Fibroblast of pulmonary artery (primary cell): ENCODE measurements at regions not wholly inside any gene's neighbourhood (a gene's known extent, or its start where the extent isn't known, plus 50 kb on each side); places are given as distances from the start of the nearest gene placed in this dataset.
A peak's percentile ranks its signal among the peaks of the same experiment; 100 is the strongest.
"Not testable (repeated sequence)": the region's sequence is repeated elsewhere in the genome, so short reads cannot be mapped to it uniquely, and the experiment has no call there.

Source experiments
- DNase-seq: peaks from one replicate; pipeline ENCODE4 v3.0.0-alpha.2; 2010; ENCODE audit warnings: low read depth
- H3K4me3 ChIP-seq: replicated peaks from 2 replicates; pipeline ENCODE4 v1.5.1; 2011; ENCODE audit warnings: low read depth, mild to moderate bottlenecking, control low read depth, low read length, moderate library complexity
- TF ChIP-seq, protein P1 (sequence below): IDR thresholded peaks from 2 replicates; pipeline ENCODE4 v1.5.1; 2011; ENCODE audit warnings: mild to moderate bottlenecking, control low read depth, low read length, inconsistent platforms; ENCODE audit errors: missing control alignments

DNA sequence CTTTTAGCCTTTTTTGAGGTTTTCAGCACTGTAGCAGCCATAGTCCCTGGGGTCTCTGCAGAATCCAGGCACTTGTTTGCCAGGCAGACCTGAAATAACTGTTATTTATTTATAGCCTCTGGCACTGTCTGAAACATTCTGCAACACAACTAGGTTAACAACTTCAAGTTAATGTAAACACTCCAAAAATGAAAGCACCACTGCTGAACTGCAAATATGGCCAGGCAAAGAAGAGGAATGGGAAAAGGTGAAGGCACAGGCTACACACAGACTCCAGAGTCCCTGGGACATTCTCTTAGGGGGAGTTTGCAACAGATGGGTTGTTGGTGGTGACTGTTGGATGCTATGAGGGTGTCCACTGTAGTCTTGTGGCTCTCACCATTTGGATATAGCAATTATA, 369.0 kb downstream of the MAT2B start:
- DNase-seq, result no peak
- no peak overlapping the region for H3K4me3 ChIP-seq
- TF ChIP-seq, protein P1, sequence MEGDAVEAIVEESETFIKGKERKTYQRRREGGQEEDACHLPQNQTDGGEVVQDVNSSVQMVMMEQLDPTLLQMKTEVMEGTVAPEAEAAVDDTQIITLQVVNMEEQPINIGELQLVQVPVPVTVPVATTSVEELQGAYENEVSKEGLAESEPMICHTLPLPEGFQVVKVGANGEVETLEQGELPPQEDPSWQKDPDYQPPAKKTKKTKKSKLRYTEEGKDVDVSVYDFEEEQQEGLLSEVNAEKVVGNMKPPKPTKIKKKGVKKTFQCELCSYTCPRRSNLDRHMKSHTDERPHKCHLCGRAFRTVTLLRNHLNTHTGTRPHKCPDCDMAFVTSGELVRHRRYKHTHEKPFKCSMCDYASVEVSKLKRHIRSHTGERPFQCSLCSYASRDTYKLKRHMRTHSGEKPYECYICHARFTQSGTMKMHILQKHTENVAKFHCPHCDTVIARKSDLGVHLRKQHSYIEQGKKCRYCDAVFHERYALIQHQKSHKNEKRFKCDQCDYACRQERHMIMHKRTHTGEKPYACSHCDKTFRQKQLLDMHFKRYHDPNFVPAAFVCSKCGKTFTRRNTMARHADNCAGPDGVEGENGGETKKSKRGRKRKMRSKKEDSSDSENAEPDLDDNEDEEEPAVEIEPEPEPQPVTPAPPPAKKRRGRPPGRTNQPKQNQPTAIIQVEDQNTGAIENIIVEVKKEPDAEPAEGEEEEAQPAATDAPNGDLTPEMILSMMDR, result no peak

GRCh38 chr5:163874912-163875311, 369.5 kb downstream of the MAT2B start:
- peak; percentile 36 for DNase-seq
- H3K4me3 ChIP-seq, result not testable (repeated sequence)

- no peak overlapping the region for H3K4me3 ChIP-seq
- no peak for DNase-seq
- TF ChIP-seq, protein P1, result no peak
These were observed 372.4 kb downstream of the MAT2B start for GRCh38 chr5:163877865-163878264.

GRCh38 chr5:163878490-163878889, 373.1 kb downstream of the MAT2B start:
- DNase-seq, result no peak
- H3K4me3 ChIP-seq, result no peak overlapping the region
- TF ChIP-seq, protein P1, result no peak

GRCh38 chr5:163880302-163880701, 374.9 kb downstream of the MAT2B start:
- TF ChIP-seq, protein P1, result no peak
- DNase-seq, result peak; percentile 53
- no peak overlapping the region for H3K4me3 ChIP-seq

GRCh38 chr5:163885117-163885516, 379.7 kb downstream of the MAT2B start:
- TF ChIP-seq, protein P1, result no peak
- DNase-seq, result no peak
- no peak overlapping the region for H3K4me3 ChIP-seq

GRCh38 chr5:163887854-163888253, 382.4 kb downstream of the MAT2B start:
- DNase-seq, result no peak
- H3K4me3 ChIP-seq, result no peak overlapping the region
- TF ChIP-seq, protein P1, result no peak
